ENCODE measurements at regions not wholly inside any gene's neighbourhood (a gene's known extent, or its start where the extent isn't known, plus 50 kb on each side); places are given as distances from the start of the nearest gene placed in this dataset.

DNA sequence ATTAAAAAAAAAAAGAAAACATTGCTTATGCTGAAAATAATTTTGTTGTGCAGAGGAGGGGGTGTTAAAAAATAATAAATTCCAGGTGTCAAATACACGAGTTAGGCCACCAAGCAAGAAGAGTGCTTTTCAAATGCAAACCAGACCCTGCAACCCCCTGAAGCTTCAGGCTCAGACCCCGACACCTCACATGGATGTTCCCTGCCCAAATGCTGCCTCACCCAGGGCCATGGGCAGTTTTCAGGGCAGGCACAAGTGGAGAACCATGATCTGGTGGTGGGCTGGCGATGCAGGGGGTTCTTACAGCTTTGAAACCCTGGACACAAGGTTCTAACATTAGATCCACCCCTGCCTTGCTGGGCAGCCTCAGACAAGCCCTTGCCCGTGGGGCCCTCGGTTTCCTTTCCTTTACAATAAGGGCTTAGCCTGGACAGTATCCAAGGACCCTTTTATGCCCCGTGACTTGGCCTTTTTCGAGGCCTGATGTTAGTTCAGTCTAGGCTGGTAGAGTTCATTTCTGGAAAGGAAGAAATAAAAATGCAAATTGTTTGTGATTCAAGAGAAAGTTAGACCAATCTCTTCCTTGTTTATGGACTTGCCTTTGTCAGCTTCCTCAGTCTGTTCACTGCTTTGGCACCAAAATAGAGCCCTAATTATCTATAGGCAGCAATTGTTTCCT, 168.7 kb downstream of the DDX1 start:
- Histone ChIP-seq H3K4me1 (ENCODE audit: low read depth, poor library complexity, severe bottlenecking) (no peaks in the 10 kb centered on the region), H3K27me3 (ENCODE audit: insufficient read depth, low read depth) (no peaks in the 10 kb centered on the region), H3K4me3 (IDR thresholded peaks at IDR 0.05; ENCODE audit: insufficient read depth, low read depth, low read length) (no peak overlapping the region), H3K4me2 (no peak overlapping the region), H3K27ac (no peak overlapping the region), H3K79me2 (ENCODE audit: insufficient read depth, low read depth) (no peaks in the 10 kb centered on the region), H4K20me1 (ENCODE audit: insufficient read depth) (no peaks in the 10 kb centered on the region), H2AFZ (ENCODE audit: low read depth) (no peak overlapping the region), H3K36me3 (ENCODE audit: insufficient read depth) (no peaks in the 10 kb centered on the region), H3K9ac (no peak overlapping the region)
- TF ChIP-seq CTCF (conservative IDR thresholded peaks at IDR 0.05; ENCODE audit: low read depth, low read length) = no peak

GRCh38 chr2:15761056-15761455, 169.4 kb downstream of the DDX1 start:
- Histone ChIP-seq H3K4me3 (IDR thresholded peaks at IDR 0.05; ENCODE audit: insufficient read depth, low read depth, low read length) (no peak overlapping the region), H4K20me1 (ENCODE audit: insufficient read depth) (no peaks in the 10 kb centered on the region), H3K4me1 (ENCODE audit: low read depth, poor library complexity, severe bottlenecking) (no peaks in the 10 kb centered on the region), H3K36me3 (ENCODE audit: insufficient read depth) (no peaks in the 10 kb centered on the region), H3K9ac (no peak overlapping the region), H3K4me2 (no peak overlapping the region), H3K27me3 (ENCODE audit: insufficient read depth, low read depth) (no peaks in the 10 kb centered on the region), H2AFZ (ENCODE audit: low read depth) (no peak overlapping the region), H3K79me2 (ENCODE audit: insufficient read depth, low read depth) (no peaks in the 10 kb centered on the region), H3K27ac (no peak overlapping the region)
- no peak for TF ChIP-seq CTCF (conservative IDR thresholded peaks at IDR 0.05; ENCODE audit: low read depth, low read length)

- no peak overlapping the region for H2AFZ ChIP-seq (ENCODE audit: low read depth)
- H3K9ac ChIP-seq = no peak overlapping the region
These were observed 170.2 kb downstream of the DDX1 start for GRCh38 chr2:15761910-15762309.

GRCh38 chr2:15762449-15762848, 170.8 kb downstream of the DDX1 start:
- H3K4me2 ChIP-seq = no peak overlapping the region
- H3K36me3 ChIP-seq (ENCODE audit: insufficient read depth) = no peaks in the 10 kb centered on the region
- no peak for TF ChIP-seq CTCF (conservative IDR thresholded peaks at IDR 0.05; ENCODE audit: low read depth, low read length)
- H3K27me3 ChIP-seq (ENCODE audit: insufficient read depth, low read depth) = no peaks in the 10 kb centered on the region
- H3K4me3 ChIP-seq (IDR thresholded peaks at IDR 0.05; ENCODE audit: insufficient read depth, low read depth, low read length) = no peak overlapping the region
- H3K79me2 ChIP-seq (ENCODE audit: insufficient read depth, low read depth) = no peaks in the 10 kb centered on the region
- H4K20me1 ChIP-seq (ENCODE audit: insufficient read depth) = no peaks in the 10 kb centered on the region
- H3K4me1 ChIP-seq (ENCODE audit: low read depth, poor library complexity, severe bottlenecking) = no peaks in the 10 kb centered on the region
- no peak overlapping the region for H3K9ac ChIP-seq
- H3K27ac ChIP-seq = no peak overlapping the region
- H2AFZ ChIP-seq (ENCODE audit: low read depth) = no peak overlapping the region

More at GRCh38 chr2:15761910-15762309, 170.2 kb downstream of the DDX1 start:
- H3K27ac ChIP-seq = no peak overlapping the region
- H3K36me3 ChIP-seq (ENCODE audit: insufficient read depth) = no peaks in the 10 kb centered on the region
- TF ChIP-seq CTCF (conservative IDR thresholded peaks at IDR 0.05; ENCODE audit: low read depth, low read length) = no peak
- H4K20me1 ChIP-seq (ENCODE audit: insufficient read depth) = no peaks in the 10 kb centered on the region
- no peak overlapping the region for H3K4me2 ChIP-seq
- H3K79me2 ChIP-seq (ENCODE audit: insufficient read depth, low read depth) = no peaks in the 10 kb centered on the region
- H3K4me1 ChIP-seq (ENCODE audit: low read depth, poor library complexity, severe bottlenecking) = no peaks in the 10 kb centered on the region
- H3K4me3 ChIP-seq (IDR thresholded peaks at IDR 0.05; ENCODE audit: insufficient read depth, low read depth, low read length) = no peak overlapping the region
- H3K27me3 ChIP-seq (ENCODE audit: insufficient read depth, low read depth) = no peaks in the 10 kb centered on the region

Data from KMS-11 (cell line).